ENCODE measurements at regions not wholly inside any gene's neighbourhood (a gene's known extent, or its start where the extent isn't known, plus 50 kb on each side); places are given as distances from the start of the nearest gene placed in this dataset.

- TF ChIP-seq PATZ1 (CRISPR knock-in tag; IDR thresholded peaks at IDR 0.05; ENCODE audit: borderline replicate concordance) (no peak), PPARA (CRISPR knock-in tag; IDR thresholded peaks at IDR 0.05; ENCODE audit: borderline replicate concordance) (no peak)
These were observed 784.8 kb downstream of the KCNA4 start for GRCh38 chr11:29231991-29232390.
